ENCODE measurements at regions not wholly inside any gene's neighbourhood (a gene's known extent, or its start where the extent isn't known, plus 50 kb on each side); places are given as distances from the start of the nearest gene placed in this dataset.
"Not testable (repeated sequence)": the region's sequence is repeated elsewhere in the genome, so short reads cannot be mapped to it uniquely, and the experiment has no call there.

- no peaks in the 10 kb centered on the region for H3K79me2 ChIP-seq (ENCODE audit: insufficient read depth, low read length)
- H3K4me1 ChIP-seq (ENCODE audit: insufficient read depth, low read length, poor library complexity, severe bottlenecking), result no peaks in the 10 kb centered on the region
- no peak overlapping the region for H3K9ac ChIP-seq (ENCODE audit: low read depth, low read length, poor library complexity, severe bottlenecking)
- no peak for TF ChIP-seq EZH2phosphoT487 (IDR thresholded peaks at IDR 0.05; ENCODE audit: borderline replicate concordance)
- TF ChIP-seq CTCF (conservative IDR thresholded peaks at IDR 0.05; ENCODE audit: low read length), result no peak
- H3K27me3 ChIP-seq (ENCODE audit: insufficient read depth, low read length, poor library complexity, severe bottlenecking), result no peaks in the 10 kb centered on the region
- no peaks in the 10 kb centered on the region for H4K20me1 ChIP-seq (ENCODE audit: insufficient read depth, low read length, poor library complexity, severe bottlenecking)
- H3K36me3 ChIP-seq (ENCODE audit: insufficient read depth, low read length), result no peaks in the 10 kb centered on the region
- no peak overlapping the region for H2AFZ ChIP-seq (ENCODE audit: low read length)
- H3F3A ChIP-seq (ENCODE audit: low read depth), result no peaks in the 10 kb centered on the region
- no peaks in the 10 kb centered on the region for H3K9me3 ChIP-seq (ENCODE audit: insufficient read depth, low read depth, low read length)
- H3K4me3 ChIP-seq (ENCODE audit: low read length, poor library complexity, severe bottlenecking), result no peak overlapping the region
- H3K9me2 ChIP-seq (replicated peaks; ENCODE audit: low read depth, low read length), result no peaks in the 10 kb centered on the region
- H3K4me2 ChIP-seq (ENCODE audit: low read depth, low read length, poor library complexity, severe bottlenecking), result no peak overlapping the region
Observed at GRCh38 chr4:110400086-110400485, 75.9 kb upstream of the ENPEP start.

DNA sequence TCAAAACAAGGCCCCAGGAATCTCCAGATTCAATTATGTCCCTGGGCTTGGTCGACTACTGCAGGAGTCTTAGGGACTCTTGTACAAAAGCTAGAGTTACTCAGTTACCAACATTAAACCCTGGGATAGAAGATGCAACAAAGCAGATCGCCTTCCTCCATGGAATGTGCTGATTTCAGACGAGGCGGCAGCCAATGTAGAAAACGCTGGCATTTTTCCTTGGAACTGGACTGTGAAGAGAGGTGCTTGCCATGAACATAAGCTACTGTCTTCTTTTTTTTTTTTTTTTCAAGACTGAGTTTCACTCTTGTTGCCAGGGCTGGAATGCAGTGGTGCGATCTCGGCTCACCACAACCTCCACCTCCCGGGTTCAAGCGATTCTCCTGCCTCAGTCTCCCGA, 76.9 kb upstream of the ENPEP start:
- not testable (repeated sequence) for H3K9ac ChIP-seq (ENCODE audit: low read depth, low read length, poor library complexity, severe bottlenecking); H3K4me3 ChIP-seq (ENCODE audit: low read length, poor library complexity, severe bottlenecking); H3F3A ChIP-seq (ENCODE audit: low read depth); H3K36me3 ChIP-seq (ENCODE audit: insufficient read depth, low read length); H2AFZ ChIP-seq (ENCODE audit: low read length); H3K79me2 ChIP-seq (ENCODE audit: insufficient read depth, low read length); H4K20me1 ChIP-seq (ENCODE audit: insufficient read depth, low read length, poor library complexity, severe bottlenecking); H3K9me2 ChIP-seq (replicated peaks; ENCODE audit: low read depth, low read length); H3K4me2 ChIP-seq (ENCODE audit: low read depth, low read length, poor library complexity, severe bottlenecking); H3K27me3 ChIP-seq (ENCODE audit: insufficient read depth, low read length, poor library complexity, severe bottlenecking); H3K9me3 ChIP-seq (ENCODE audit: insufficient read depth, low read depth, low read length); H3K4me1 ChIP-seq (ENCODE audit: insufficient read depth, low read length, poor library complexity, severe bottlenecking)

DNA sequence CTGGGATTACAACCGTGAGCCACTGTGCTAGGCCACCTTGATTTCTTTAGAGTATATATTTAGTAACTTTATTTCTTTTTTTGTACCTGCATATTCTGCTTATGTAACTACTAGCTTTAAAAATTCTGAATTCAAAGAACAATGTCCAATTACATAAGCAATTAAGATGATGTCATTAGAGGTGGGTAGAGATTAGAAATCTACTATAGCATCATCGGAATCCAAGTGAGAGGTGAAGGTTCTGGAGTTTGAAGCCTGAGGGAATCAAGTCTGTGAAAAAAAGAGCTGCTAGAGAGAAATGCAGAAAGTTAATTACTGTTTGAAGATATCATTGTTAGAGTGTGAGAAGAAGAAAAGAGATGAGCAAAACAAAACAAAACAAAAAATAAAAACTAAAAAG, 79.0 kb upstream of the ENPEP start:
- no peak overlapping the region for H2AFZ ChIP-seq (ENCODE audit: low read length)
- H4K20me1 ChIP-seq (ENCODE audit: insufficient read depth, low read length, poor library complexity, severe bottlenecking), result no peaks in the 10 kb centered on the region
- H3K4me1 ChIP-seq (ENCODE audit: insufficient read depth, low read length, poor library complexity, severe bottlenecking), result peaks cover 20% of the 10 kb centered on the region
- no peak for TF ChIP-seq CTCF (conservative IDR thresholded peaks at IDR 0.05; ENCODE audit: low read length)
- no peak for TF ChIP-seq EZH2phosphoT487 (IDR thresholded peaks at IDR 0.05; ENCODE audit: borderline replicate concordance)
- H3K9me3 ChIP-seq (ENCODE audit: insufficient read depth, low read depth, low read length), result no peaks in the 10 kb centered on the region
- H3K9ac ChIP-seq (ENCODE audit: low read depth, low read length, poor library complexity, severe bottlenecking), result no peak overlapping the region
- no peaks in the 10 kb centered on the region for H3K27me3 ChIP-seq (ENCODE audit: insufficient read depth, low read length, poor library complexity, severe bottlenecking)
- no peak overlapping the region for H3K4me2 ChIP-seq (ENCODE audit: low read depth, low read length, poor library complexity, severe bottlenecking)
- H3K4me3 ChIP-seq (ENCODE audit: low read length, poor library complexity, severe bottlenecking), result no peak overlapping the region
- H3F3A ChIP-seq (ENCODE audit: low read depth), result peaks cover 3% of the 10 kb centered on the region; the same call in 1 of the 2 replicates
- no peaks in the 10 kb centered on the region for H3K79me2 ChIP-seq (ENCODE audit: insufficient read depth, low read length)
- H3K9me2 ChIP-seq (replicated peaks; ENCODE audit: low read depth, low read length), result no peaks in the 10 kb centered on the region
- no peaks in the 10 kb centered on the region for H3K36me3 ChIP-seq (ENCODE audit: insufficient read depth, low read length)

DNA sequence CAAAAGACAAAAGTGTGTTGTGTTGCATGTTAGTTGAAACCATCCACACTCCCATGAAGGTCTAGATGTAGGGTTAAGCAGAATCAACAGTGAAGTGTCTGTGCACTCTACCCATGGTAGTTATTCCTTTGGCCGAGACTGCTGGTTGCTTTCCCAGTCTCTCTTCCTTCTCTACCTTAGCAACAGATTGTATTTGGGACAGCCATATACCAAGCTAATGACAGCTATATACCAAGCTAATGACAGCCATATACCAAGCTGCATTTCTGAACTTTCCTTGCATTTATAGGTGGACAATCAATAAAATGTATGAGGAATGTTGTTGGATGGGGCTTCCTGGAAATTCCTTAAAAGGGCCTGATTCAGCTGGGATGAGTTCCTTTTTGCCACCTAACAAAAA, 80.5 kb upstream of the ENPEP start:
- no peak overlapping the region for H3K4me3 ChIP-seq (ENCODE audit: low read length, poor library complexity, severe bottlenecking)
- H3K4me2 ChIP-seq (ENCODE audit: low read depth, low read length, poor library complexity, severe bottlenecking), result no peak overlapping the region
- H3K9ac ChIP-seq (ENCODE audit: low read depth, low read length, poor library complexity, severe bottlenecking), result no peak overlapping the region
- H3K9me3 ChIP-seq (ENCODE audit: insufficient read depth, low read depth, low read length), result no peaks in the 10 kb centered on the region
- no peak overlapping the region for H2AFZ ChIP-seq (ENCODE audit: low read length)
- H3K9me2 ChIP-seq (replicated peaks; ENCODE audit: low read depth, low read length), result no peaks in the 10 kb centered on the region
- H3K36me3 ChIP-seq (ENCODE audit: insufficient read depth, low read length), result no peaks in the 10 kb centered on the region
- H3F3A ChIP-seq (ENCODE audit: low read depth), result peaks cover 3% of the 10 kb centered on the region; the same call in 1 of the 2 replicates
- TF ChIP-seq CTCF (conservative IDR thresholded peaks at IDR 0.05; ENCODE audit: low read length), result no peak
- no peak for TF ChIP-seq EZH2phosphoT487 (IDR thresholded peaks at IDR 0.05; ENCODE audit: borderline replicate concordance)
- no peaks in the 10 kb centered on the region for H3K27me3 ChIP-seq (ENCODE audit: insufficient read depth, low read length, poor library complexity, severe bottlenecking)
- no peaks in the 10 kb centered on the region for H3K79me2 ChIP-seq (ENCODE audit: insufficient read depth, low read length)
- no peaks in the 10 kb centered on the region for H4K20me1 ChIP-seq (ENCODE audit: insufficient read depth, low read length, poor library complexity, severe bottlenecking)
- H3K4me1 ChIP-seq (ENCODE audit: insufficient read depth, low read length, poor library complexity, severe bottlenecking), result peaks cover 20% of the 10 kb centered on the region
